Left ventricle myocardium inferior (tissue), 1 donor: ENCODE measurements at regions not wholly inside any gene's neighbourhood (a gene's known extent, or its start where the extent isn't known, plus 50 kb on each side); places are given as distances from the start of the nearest gene placed in this dataset.

Experiments
- DNase-seq: peaks from one replicate; pipeline ENCODE4 v3.0.0-alpha.2; 2020
- H3K27ac ChIP-seq: fragments of 200-600 bp; replicated peaks from 2 replicates; pipeline ENCODE4 v1.8.0; 2021
- H3K27me3 ChIP-seq: fragments of 200-600 bp; 2 replicates; pipeline ENCODE4 v1.8.0; 2021; ENCODE audit warnings: low read depth
- H3K36me3 ChIP-seq: fragments of 200-600 bp; 2 replicates; pipeline ENCODE4 v1.8.0; 2021
- H3K4me1 ChIP-seq: fragments of 200-600 bp; 2 replicates; pipeline ENCODE4 v1.8.0; 2021
- H3K4me3 ChIP-seq: fragments of 200-600 bp; 2 replicates; pipeline ENCODE4 v1.8.0; 2021; ENCODE audit warnings: mild to moderate bottlenecking, moderate library complexity
- H3K9me3 ChIP-seq: fragments of 200-600 bp; replicated peaks from 2 replicates; pipeline ENCODE4 v1.8.0; 2021
- CTCF ChIP-seq: fragments of 200-600 bp; IDR thresholded peaks from 2 replicates; pipeline ENCODE4 v1.8.0; 2021; ENCODE audit warnings: antibody characterized with exemption, mild to moderate bottlenecking, borderline replicate concordance
- intact Hi-C: fragments of 100-400 bp; cut with micrococcal nuclease; formaldehyde crosslinking; loops from one replicate; pipeline ENCODE4 v1.11.0; 2022
- donor health status: DM: no; HTN: yes; CAD: no; lungs with severe emphysema.

GRCh38 chr17:79478051-79478461 is 132.8 kb downstream of the RBFOX3 start:
- H3K27me3 ChIP-seq, result peaks cover 100% of the 10 kb centered on the region
- TF ChIP-seq CTCF, result no peak
- no peaks in the 10 kb centered on the region for H3K4me1 ChIP-seq
- intact Hi-C loops, result no loop called here
- no peak for DNase-seq
- H3K27ac ChIP-seq, result no peak overlapping the region
- no peaks in the 10 kb centered on the region for H3K9me3 ChIP-seq
- no peak overlapping the region for H3K4me3 ChIP-seq
- H3K36me3 ChIP-seq, result no peaks in the 10 kb centered on the region

- intact Hi-C loops, result no loop called here
- no peak overlapping the region for H3K4me3 ChIP-seq
- no peaks in the 10 kb centered on the region for H3K9me3 ChIP-seq
- TF ChIP-seq CTCF, result no peak
- no peaks in the 10 kb centered on the region for H3K4me1 ChIP-seq
- DNase-seq, result no peak
- H3K27ac ChIP-seq, result no peak overlapping the region
- peaks cover 100% of the 10 kb centered on the region for H3K27me3 ChIP-seq
- no peaks in the 10 kb centered on the region for H3K36me3 ChIP-seq
These were observed 134.7 kb downstream of the RBFOX3 start for GRCh38 chr17:79476074-79476652.

- intact Hi-C loops, result no loop called here
- Histone ChIP-seq H3K9me3 (no peaks in the 10 kb centered on the region), H3K27me3 (peaks cover 98% of the 10 kb centered on the region), H3K4me3 (no peak overlapping the region), H3K4me1 (no peaks in the 10 kb centered on the region), H3K36me3 (no peaks in the 10 kb centered on the region), H3K27ac (no peak overlapping the region)
- no peak for TF ChIP-seq CTCF
- DNase-seq, result no peak
These were observed 136.9 kb downstream of the RBFOX3 start for GRCh38 chr17:79473876-79474440.

- no peak for TF ChIP-seq CTCF
- H3K27me3 ChIP-seq, result peaks cover 98% of the 10 kb centered on the region
These were observed 137.6 kb downstream of the RBFOX3 start for GRCh38 chr17:79473111-79473875.

GRCh38 chr17:79470754-79471153 is 140.1 kb downstream of the RBFOX3 start:
- Histone ChIP-seq H3K27me3 (peaks cover 98% of the 10 kb centered on the region), H3K9me3 (no peaks in the 10 kb centered on the region)
- no peak for DNase-seq

More at GRCh38 chr17:79473111-79473875, 137.6 kb downstream of the RBFOX3 start:
- H3K4me3 ChIP-seq, result no peak overlapping the region
- intact Hi-C loops, result no loop called here
- no peak overlapping the region for H3K27ac ChIP-seq
- no peak for DNase-seq
- no peaks in the 10 kb centered on the region for H3K9me3 ChIP-seq
- no peaks in the 10 kb centered on the region for H3K36me3 ChIP-seq
- no peaks in the 10 kb centered on the region for H3K4me1 ChIP-seq

More at GRCh38 chr17:79470754-79471153, 140.1 kb downstream of the RBFOX3 start:
- Histone ChIP-seq H3K4me3 (no peak overlapping the region), H3K4me1 (no peaks in the 10 kb centered on the region), H3K36me3 (no peaks in the 10 kb centered on the region), H3K27ac (no peak overlapping the region)
- intact Hi-C loops, result no loop called here
- no peak for TF ChIP-seq CTCF
